ENCODE measurements at regions not wholly inside any gene's neighbourhood (a gene's known extent, or its start where the extent isn't known, plus 50 kb on each side); places are given as distances from the start of the nearest gene placed in this dataset.
"Not testable (repeated sequence)": the region's sequence is repeated elsewhere in the genome, so short reads cannot be mapped to it uniquely, and the experiment has no call there.

DNA sequence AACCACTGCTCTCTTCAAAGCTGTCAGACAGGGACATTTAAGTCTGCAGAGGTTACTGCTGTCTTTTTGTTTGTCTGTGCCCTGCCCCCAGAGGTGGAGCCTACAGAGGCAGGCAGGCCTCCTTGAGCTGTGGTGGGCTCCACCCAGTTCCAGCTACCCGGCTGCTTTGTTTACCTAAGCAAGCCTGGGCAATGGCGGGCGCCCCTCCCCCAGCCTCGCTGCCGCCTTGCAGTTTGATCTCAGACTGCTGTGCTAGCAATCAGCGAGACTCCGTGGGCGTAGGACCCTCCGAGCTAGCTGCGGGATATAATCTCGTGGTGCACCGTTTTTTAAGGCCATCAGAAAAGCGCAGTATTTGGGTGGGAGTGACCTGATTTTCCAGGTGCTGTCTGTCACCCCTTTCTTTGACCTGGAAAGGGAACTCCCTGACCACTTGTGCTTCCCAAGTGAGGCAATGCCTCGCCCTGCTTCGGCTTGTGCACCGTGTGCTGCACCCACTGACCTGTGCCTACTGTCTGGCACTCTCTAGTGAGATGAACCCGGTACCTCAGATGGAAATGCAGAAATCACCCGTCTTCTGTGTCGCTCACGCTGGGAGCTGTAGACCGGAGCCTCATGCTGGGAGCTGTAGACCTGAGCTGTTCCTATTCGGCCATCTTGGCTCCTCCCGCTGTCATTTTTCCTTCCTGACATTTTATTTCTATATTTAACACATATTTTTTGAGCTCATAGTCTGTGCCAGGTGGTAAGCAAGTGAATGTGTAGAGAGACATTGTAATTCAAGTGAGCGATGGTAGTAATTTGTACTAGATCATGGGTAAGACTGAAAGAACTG is 551.5 kb downstream of the RAB38 start:
- TF ChIP-seq, protein P1, sequence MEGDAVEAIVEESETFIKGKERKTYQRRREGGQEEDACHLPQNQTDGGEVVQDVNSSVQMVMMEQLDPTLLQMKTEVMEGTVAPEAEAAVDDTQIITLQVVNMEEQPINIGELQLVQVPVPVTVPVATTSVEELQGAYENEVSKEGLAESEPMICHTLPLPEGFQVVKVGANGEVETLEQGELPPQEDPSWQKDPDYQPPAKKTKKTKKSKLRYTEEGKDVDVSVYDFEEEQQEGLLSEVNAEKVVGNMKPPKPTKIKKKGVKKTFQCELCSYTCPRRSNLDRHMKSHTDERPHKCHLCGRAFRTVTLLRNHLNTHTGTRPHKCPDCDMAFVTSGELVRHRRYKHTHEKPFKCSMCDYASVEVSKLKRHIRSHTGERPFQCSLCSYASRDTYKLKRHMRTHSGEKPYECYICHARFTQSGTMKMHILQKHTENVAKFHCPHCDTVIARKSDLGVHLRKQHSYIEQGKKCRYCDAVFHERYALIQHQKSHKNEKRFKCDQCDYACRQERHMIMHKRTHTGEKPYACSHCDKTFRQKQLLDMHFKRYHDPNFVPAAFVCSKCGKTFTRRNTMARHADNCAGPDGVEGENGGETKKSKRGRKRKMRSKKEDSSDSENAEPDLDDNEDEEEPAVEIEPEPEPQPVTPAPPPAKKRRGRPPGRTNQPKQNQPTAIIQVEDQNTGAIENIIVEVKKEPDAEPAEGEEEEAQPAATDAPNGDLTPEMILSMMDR (IDR thresholded peaks at IDR 0.05), result not testable (repeated sequence)
- not testable (repeated sequence) for TF ChIP-seq FOXJ3 (CRISPR knock-in tag; IDR thresholded peaks at IDR 0.05; ENCODE audit: borderline replicate concordance); ZBTB21 (CRISPR knock-in tag; IDR thresholded peaks at IDR 0.05; ENCODE audit: borderline replicate concordance); TEAD1 (CRISPR knock-in tag; IDR thresholded peaks at IDR 0.05); ZNF416 (CRISPR knock-in tag; IDR thresholded peaks at IDR 0.05)
